Activated CD8-positive, alpha-beta memory T cell treated with anti-CD3 and anti-CD28 coated beads for 36 hours (primary cell): ENCODE measurements at regions not wholly inside any gene's neighbourhood (a gene's known extent, or its start where the extent isn't known, plus 50 kb on each side); places are given as distances from the start of the nearest gene placed in this dataset.

Source experiments
- CTCF ChIA-PET: fragments of 350-600 bp; sonication (Branson Sonifier 250); formaldehyde crosslinking; loops from one replicate; lab custom pipeline; 2021; ENCODE audit warnings: antibody characterized with exemption; lab: Charles Lee
- POLR2A ChIA-PET: fragments of 350-600 bp; sonication (Branson Sonifier 250); formaldehyde crosslinking; loops from one replicate; lab custom pipeline; 2021; ENCODE audit warnings: antibody characterized with exemption; lab: Charles Lee

GRCh38 chr12:19034937-19035336 is 94.6 kb upstream of the PLEKHA5 start:
- ChIA-PET CTCF (no interaction called here), POLR2A (no interaction called here)

DNA sequence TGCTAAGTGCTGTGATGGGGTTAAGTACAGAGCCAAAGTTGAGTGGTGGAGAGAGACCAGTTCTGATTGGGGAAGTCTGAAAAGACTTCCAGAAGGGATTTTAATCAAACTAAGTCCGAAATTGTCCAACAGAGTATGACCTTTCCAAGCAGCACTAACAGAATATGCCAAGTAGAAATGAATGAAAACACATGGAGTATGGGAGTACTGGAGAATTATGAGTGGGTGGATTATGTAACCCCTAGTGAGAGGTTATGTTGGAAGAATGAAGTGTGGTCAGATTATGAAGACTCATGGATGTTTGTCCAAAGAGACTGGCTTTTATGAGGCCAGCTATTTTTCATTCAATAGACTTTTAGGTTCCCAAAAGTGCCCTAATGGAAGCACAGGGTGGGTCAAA is 94.0 kb upstream of the PLEKHA5 start:
- CTCF ChIA-PET, result no interaction called here
- POLR2A ChIA-PET, result no interaction called here

- CTCF ChIA-PET, result no interaction called here
- POLR2A ChIA-PET, result no interaction called here
These were observed 92.7 kb upstream of the PLEKHA5 start for GRCh38 chr12:19036673-19037357.

DNA sequence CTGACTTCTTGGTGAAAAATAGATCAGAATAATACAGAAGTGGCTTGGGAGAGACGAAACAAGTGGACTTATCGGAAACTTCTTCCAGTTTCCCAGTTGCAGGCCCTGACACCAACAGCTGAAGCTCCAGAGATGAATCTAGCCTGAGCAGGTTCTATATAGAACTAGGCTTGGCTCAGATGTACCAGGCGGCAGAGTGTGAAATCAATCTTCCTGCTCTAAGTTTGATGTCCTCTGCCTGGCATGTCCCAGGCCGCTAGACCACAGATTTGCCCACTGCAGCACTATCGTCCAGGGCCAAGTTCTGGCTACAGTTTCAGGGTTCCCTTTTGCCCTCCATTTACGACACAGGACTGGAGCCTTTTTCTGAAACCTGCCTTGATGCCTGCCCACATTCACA is 91.3 kb upstream of the PLEKHA5 start:
- CTCF ChIA-PET, result no interaction called here
- POLR2A ChIA-PET, result no interaction called here

DNA sequence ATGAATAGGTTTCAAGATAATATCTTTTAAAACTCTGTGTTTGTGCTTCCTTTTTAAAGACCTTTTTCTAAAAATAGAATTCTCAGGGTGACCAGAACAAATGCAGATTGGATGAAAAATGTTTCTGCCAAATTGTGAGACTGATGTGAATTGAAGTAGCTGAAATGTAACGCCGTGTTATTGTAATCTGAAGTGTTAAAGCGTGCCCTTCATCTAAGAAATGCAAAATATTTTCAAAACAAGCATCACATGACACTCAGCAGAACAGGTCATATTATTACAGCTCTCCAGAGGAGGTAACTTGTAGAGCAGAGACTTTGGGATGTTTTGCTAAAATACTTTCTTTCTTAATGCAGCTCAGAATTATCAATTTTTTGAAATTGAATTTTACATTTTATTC is 90.0 kb upstream of the PLEKHA5 start:
- POLR2A ChIA-PET, result no interaction called here
- CTCF ChIA-PET, result no interaction called here

DNA sequence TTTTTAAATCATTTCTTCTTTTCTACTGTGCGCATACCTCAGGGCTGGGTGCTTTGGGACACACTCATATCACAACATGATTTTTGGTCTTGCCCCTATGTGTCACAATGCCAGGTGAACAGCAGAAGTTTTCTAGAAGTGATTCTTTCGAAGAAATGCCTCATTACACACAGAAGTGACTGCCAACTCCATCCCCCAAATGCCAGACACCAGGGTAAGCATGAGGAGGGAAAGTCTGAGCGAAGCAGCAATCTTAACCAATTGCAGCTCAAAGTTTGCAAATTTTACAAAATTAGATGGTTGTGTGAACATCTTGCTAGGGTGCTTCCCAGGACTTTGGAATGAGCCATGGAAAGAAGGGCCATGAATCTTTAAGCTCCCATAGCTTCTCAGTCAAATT is 87.3 kb upstream of the PLEKHA5 start:
- ChIA-PET CTCF (no interaction called here), POLR2A (no interaction called here)

DNA sequence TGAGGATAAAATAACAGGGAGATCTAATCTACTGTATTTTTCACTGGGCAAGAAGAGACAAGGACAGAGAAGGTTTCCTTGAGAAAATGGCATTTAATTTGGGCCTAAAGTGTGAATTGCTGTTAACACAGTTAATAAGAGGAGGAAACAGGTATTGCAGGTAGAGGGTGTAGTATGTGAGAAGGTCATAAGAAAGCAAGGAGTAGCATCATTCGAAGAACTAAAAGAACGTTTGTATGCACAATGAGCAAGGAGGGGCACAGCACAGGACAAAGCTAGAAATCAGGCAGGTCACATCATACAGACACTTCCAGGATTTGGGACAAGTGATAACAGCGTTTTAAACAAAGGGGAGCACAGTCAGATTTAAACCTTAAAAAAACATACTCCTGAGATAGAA is 85.1 kb upstream of the PLEKHA5 start:
- CTCF ChIA-PET, result no interaction called here
- POLR2A ChIA-PET, result no interaction called here

DNA sequence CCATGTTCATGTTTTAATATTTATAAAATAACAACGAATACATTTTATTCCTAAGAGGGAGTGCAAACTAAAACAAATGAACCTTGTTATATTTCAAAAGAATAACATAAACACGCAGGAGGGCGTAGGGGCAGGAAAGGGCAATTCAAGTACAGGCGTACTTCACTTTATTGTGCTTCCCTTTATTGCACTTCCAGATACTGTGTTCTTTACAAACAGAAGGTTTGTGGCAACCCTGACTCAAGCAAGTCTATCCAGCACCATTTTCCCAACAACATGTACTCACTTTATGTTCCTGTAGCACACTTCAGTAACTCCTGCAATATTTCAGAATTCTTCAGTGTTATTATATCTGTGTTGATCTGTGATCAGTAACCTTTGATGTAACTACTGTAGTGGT is 84.6 kb upstream of the PLEKHA5 start:
- CTCF ChIA-PET, result no interaction called here
- POLR2A ChIA-PET, result no interaction called here

- ChIA-PET POLR2A (no interaction called here), CTCF (no interaction called here)
These were observed 84.1 kb upstream of the PLEKHA5 start for GRCh38 chr12:19045426-19045825.

- POLR2A ChIA-PET, result interaction anchor here (0.7 kb wide), 1 partner anchor 866 kb away, joined by 3 read pairs; no protein-coding TSS in a partner anchor
- CTCF ChIA-PET, result no interaction called here
These were observed 80.6 kb upstream of the PLEKHA5 start for GRCh38 chr12:19048943-19049342.

GRCh38 chr12:19052689-19053088 is 76.8 kb upstream of the PLEKHA5 start:
- ChIA-PET POLR2A (no interaction called here), CTCF (no interaction called here)

GRCh38 chr12:19053218-19053617 is 76.3 kb upstream of the PLEKHA5 start:
- POLR2A ChIA-PET, result no interaction called here
- CTCF ChIA-PET, result no interaction called here

DNA sequence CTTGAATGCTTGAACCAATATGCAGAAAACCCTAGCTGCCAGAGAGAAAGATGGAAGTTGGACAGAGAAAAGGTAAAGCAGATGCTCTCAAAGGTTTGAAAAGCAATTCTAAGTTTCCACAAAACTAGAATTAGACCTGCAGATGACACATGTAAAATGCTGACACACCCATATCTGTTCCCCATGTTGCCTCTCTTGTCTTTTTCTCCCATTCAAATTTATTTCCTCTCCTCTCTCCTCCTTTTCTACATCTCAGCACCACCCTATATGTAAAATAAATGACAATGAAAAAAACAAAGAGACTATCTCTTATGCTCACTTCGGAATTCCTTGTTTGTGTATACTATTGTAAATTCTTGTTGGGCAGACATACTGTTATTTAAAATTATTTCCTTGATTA is 75.5 kb upstream of the PLEKHA5 start:
- ChIA-PET CTCF (no interaction called here), POLR2A (no interaction called here)

GRCh38 chr12:19055589-19055988 is 73.9 kb upstream of the PLEKHA5 start:
- POLR2A ChIA-PET, result no interaction called here

DNA sequence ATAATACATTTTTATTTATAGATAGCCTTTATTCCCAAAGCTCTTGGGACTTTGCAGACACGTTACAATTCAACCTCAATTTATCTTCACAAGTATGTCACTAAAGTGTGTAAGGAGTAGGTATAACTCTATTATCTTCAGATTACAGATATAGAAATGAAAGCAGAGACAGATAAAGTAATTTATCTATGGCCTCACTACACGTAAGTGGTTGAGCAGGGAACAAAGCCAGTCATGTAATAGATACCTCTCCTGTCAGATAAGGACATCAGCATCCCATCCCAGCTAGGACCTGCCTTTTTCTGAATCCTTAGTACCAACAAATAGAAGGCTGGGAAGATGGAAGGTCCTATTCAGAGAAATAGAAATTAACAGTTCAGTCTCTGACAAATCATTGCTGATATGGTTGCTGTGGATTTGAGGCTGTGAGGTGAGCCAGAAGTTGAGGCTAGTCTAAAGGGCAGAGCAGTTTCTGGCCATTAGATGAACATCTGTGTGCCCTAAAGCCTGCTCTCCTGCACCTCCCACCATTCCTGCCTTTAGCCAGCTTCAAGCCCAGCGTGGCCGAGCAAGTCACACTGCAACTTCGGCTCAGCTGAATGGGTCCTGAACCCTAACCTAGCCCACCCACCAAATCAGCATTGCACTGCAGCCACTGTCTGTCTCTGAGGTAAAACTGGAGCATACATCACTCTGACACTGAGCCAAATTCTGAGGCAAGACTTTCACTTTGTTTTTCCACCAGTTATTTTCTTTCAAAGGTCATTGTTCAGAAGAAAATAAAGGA is 71.1 kb upstream of the PLEKHA5 start:
- CTCF ChIA-PET, result no interaction called here
- POLR2A ChIA-PET, result no interaction called here

More at GRCh38 chr12:19055589-19055988, 73.9 kb upstream of the PLEKHA5 start:
- CTCF ChIA-PET, result no interaction called here

GRCh38 chr12:19064713-19065112 is 64.8 kb upstream of the PLEKHA5 start:
- POLR2A ChIA-PET, result no interaction called here
- CTCF ChIA-PET, result no interaction called here

DNA sequence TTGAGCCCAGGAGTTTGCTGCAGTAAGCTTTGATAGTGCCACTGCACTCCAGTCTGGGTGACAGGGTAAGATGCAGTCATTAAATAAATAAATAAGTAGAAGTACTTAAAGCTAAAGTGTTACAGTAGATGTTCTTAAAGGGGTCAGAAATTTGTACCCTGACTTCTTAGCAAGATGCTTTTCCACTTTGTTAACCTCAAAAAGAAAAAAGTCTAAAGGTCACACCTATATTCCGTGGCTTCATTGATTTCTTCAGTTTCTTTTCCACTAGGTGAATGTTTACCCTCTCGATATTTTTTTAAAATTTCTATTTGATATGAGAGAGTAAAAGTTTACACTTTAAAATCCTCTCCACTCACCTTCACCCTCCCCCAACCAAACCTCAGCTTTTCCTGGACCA is 64.3 kb upstream of the PLEKHA5 start:
- ChIA-PET CTCF (no interaction called here), POLR2A (no interaction called here)

DNA sequence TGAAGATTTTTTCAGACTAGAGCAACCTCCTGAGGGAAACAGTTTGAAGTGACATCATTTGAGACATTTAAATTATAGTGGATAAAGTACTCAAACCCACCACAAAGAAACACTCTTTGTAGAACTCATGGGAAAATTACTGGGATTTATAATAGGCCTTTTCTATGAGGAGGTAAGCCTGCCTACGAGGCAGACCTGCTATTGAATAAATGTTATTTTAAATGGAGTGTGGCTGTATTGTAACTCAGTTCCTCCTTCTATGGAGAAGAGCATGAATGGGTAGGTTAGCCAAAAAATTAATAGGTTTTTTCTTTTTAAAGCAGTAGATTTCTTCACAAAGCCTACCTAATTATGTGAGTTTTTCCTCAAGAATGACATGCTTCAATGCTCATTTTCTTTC is 63.7 kb upstream of the PLEKHA5 start:
- CTCF ChIA-PET, result no interaction called here
- POLR2A ChIA-PET, result no interaction called here

DNA sequence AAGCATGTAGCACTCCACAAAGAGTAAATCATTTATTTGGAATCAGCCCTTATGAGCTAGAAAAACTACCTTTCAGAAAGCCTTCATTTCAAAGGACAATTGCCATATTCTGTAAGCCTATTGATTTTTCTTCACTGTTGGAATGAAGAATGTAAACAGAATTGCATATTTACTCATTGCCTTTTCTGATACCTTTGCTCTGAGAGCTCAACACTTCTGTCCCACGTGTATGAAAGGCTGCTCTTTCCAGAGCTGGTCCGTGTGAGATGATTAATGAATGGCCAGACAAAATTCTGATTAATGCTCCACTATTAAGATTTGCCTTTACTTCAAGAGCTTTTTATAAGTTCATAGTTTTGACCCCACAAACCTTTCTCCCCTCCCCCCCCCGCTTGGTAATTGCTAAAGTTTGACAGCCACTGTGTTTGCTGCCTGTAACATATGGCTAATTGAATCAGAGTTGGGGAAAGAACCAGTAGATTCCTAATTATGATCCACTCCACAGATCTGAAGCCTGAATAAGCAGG is 63.0 kb upstream of the PLEKHA5 start:
- POLR2A ChIA-PET, result no interaction called here
- CTCF ChIA-PET, result interaction anchor here (0.6 kb wide), 1 partner anchor 239 kb away, joined by 3 read pairs; no protein-coding TSS in a partner anchor

- CTCF ChIA-PET, result no interaction called here
- POLR2A ChIA-PET, result no interaction called here
These were observed 61.4 kb upstream of the PLEKHA5 start for GRCh38 chr12:19068137-19068536.

DNA sequence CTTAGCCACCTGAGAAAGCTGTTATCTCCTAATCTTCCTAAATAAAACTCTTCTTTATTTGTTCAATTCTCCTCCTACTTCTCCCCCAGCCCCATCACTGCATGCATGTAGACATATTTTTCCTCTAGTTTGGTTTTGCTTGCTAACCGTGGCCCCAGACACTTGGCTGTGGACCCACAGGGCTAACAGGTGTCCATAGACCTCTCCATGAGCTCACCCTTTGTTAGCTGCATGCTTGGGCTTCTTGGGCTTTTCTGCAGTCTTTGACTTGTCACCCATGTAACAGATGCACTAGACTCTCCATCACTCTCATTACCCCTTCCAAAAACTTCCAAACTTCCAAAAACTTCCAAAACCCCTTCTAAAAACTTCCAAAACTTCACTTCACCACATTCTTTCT is 59.2 kb upstream of the PLEKHA5 start:
- ChIA-PET CTCF (no interaction called here), POLR2A (no interaction called here)
